Skin epidermis (tissue), 12 donors: ENCODE measurements at regions not wholly inside any gene's neighbourhood (a gene's known extent, or its start where the extent isn't known, plus 50 kb on each side); places are given as distances from the start of the nearest gene placed in this dataset.

Experiments
- H3K27ac ChIP-seq, 21 experiments: fragments of 200-600 bp; sonication (generic) in 11 of 21; one replicate each; pipeline ENCODE4 v1.5.0; 2020; ENCODE audit warnings: mild to moderate bottlenecking in 3 of 21, inconsistent platforms in 2 of 21, moderate library complexity in 2 of 21
- H3K4me3 ChIP-seq, 7 experiments: fragments of 200-600 bp; sonication (generic) in 2 of 7; one replicate each; pipeline ENCODE4 v1.5.0; 2020; ENCODE audit warnings: inconsistent platforms in 2 of 7, mild to moderate bottlenecking in 2 of 7, moderate library complexity in 1 of 7

GRCh38 chr6:148274809-148275208 lies 67.8 kb upstream of the SASH1 start:
- H3K4me3 ChIP-seq, result no peak overlapping the region
- H3K27ac ChIP-seq, result no peak overlapping the region

- H3K4me3 ChIP-seq, result no peak overlapping the region
- H3K27ac ChIP-seq, result no peak overlapping the region
Measured at GRCh38 chr6:148285205-148285604, 57.4 kb upstream of the SASH1 start.

- H3K4me3 ChIP-seq, result no peak overlapping the region
Measured at GRCh38 chr6:148286563-148286962, 56.1 kb upstream of the SASH1 start.

GRCh38 chr6:148287623-148288333 lies 54.9 kb upstream of the SASH1 start:
- Histone ChIP-seq H3K27ac (no peak overlapping the region), H3K4me3 (no peak overlapping the region)

More at GRCh38 chr6:148286563-148286962, 56.1 kb upstream of the SASH1 start:
- H3K27ac ChIP-seq, result no peak overlapping the region

- H3K27ac ChIP-seq, result no peak overlapping the region
- H3K4me3 ChIP-seq, result no peak overlapping the region
Measured at GRCh38 chr6:148288541-148288940, 54.1 kb upstream of the SASH1 start.

DNA sequence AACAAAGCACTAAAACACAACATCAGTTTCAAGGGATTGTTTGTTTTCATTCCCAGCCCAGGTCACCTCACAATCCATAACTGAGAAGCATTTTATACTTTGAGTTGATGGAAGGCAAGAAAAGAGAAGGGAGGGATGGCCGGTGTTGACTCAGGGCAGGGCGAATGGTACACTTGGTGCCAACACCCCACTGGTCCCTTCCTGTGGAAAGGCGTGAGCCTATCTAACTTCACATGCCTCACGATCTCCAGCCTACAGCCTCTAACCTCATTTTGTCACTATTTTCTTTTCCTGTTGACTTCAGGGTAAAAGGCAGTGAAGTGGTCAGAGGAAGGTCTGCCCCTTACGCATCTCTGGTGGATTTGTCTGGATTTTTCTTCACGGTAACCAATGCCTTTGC lies 53.5 kb upstream of the SASH1 start:
- H3K27ac ChIP-seq, result no peak overlapping the region
- H3K4me3 ChIP-seq, result no peak overlapping the region

- Histone ChIP-seq H3K4me3 (no peak overlapping the region), H3K27ac (no peak overlapping the region)
Measured at GRCh38 chr6:148291876-148292275, 50.8 kb upstream of the SASH1 start.
